Esophagus (tissue), 2 donors: ENCODE measurements at regions not wholly inside any gene's neighbourhood (a gene's known extent, or its start where the extent isn't known, plus 50 kb on each side); places are given as distances from the start of the nearest gene placed in this dataset.

ENCODE experiments used
- H3K27ac ChIP-seq, 2 donors: one replicate each; pipeline ENCODE4 v1.5.1; 2013; ENCODE audit warnings: low read depth in 2 of 2, mild to moderate bottlenecking in 2 of 2, inconsistent platforms in 1 of 2, low read length in 1 of 2, moderate library complexity in 1 of 2
- H3K27me3 ChIP-seq, 2 donors: one replicate each; pipeline ENCODE4 v1.6.1; 2013; ENCODE audit warnings: low read length in 2 of 2, control low read depth in 1 of 2, mild to moderate bottlenecking in 1 of 2; ENCODE audit not compliant: insufficient read depth in 2 of 2, control insufficient read depth in 1 of 2
- H3K36me3 ChIP-seq, 2 donors: one replicate each; pipeline ENCODE4 v1.6.1; 2013; ENCODE audit warnings: low read length in 1 of 2; ENCODE audit not compliant: control insufficient read depth in 2 of 2, insufficient read depth in 2 of 2
- H3K4me1 ChIP-seq, 2 donors: one replicate each; pipeline ENCODE4 v1.6.1; 2013; ENCODE audit warnings: low read length in 1 of 2; ENCODE audit not compliant: control insufficient read depth in 2 of 2, insufficient read depth in 2 of 2
- H3K4me3 ChIP-seq, 2 donors: one replicate each; pipeline ENCODE4 v1.5.1; 2013; ENCODE audit warnings: low read length in 2 of 2, mild to moderate bottlenecking in 2 of 2, low read depth in 1 of 2, moderate library complexity in 1 of 2
- H3K9me3 ChIP-seq, 2 donors: one replicate each; pipeline ENCODE4 v1.6.1; 2013; ENCODE audit warnings: mild to moderate bottlenecking in 2 of 2, low read depth in 1 of 2, low read length in 1 of 2, moderate library complexity in 1 of 2; ENCODE audit not compliant: control insufficient read depth in 2 of 2, insufficient read depth in 1 of 2
- WGBS, 2 donors: extraction: QIAGEN DNeasy Blood & Tissue Kit; methylation state at CpG; one replicate each; pipeline ENCODE4 v1.1.7; 2013; 5-methylcytosine and 5-hydroxymethylcytosine counted together
- donor health status: healthy with polysubstance abuse.
- donor health status: Bipolar disorder and iron deficiency.

DNA sequence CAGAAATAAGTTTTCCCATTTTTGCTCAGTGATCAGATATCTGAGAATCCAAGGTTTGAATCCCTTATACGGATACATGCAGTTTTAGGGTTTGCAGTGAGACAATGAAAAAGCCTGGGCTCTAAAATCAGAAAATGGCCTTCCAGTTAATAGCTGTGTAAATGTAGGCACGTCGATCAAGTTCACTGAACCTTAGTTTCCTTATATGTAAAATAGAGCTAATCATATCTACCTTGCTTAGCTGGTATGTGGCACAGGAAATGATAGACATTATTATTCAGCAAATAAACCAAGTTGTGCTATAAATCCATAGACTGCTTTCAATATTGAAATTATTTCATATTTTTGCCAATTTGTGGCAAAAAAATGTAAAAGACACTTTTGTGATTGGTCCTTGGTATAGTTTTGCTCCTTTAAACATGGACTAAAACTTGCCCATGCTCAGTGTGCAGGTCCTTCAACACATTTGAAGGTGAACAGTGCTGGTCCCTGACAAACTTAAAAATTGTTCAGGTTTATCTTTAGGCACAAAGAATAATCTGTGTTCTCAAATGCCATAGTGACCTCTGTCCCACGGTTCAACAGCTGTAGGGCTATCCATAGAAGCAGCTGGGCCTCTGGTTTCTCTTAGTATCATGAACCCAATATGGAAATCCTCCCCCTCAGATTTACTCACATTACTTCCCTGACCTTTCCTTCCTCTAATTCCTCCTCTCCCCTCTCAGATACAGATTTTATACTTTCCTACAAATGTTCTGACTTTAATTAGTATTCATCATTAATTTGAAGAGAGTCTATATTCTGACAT lies 51.0 kb downstream of the CCDC54 start:
- H3K27me3 ChIP-seq: no peaks in the 10 kb centered on the region
- H3K9me3 ChIP-seq: no peaks in the 10 kb centered on the region
- H3K4me3 ChIP-seq: no peak overlapping the region
- WGBS, 2 donors: 75 to 79% methylated on average over 4 of the region's 4 CpGs
- H3K27ac ChIP-seq: no peak overlapping the region
- no peaks in the 10 kb centered on the region for H3K36me3 ChIP-seq
- peaks cover 0 to 7% of the 10 kb centered on the region in 2 donors for H3K4me1 ChIP-seq

GRCh38 chr3:107429320-107430181 lies 52.3 kb downstream of the CCDC54 start:
- Histone ChIP-seq H3K4me1 (peaks cover 0 to 7% of the 10 kb centered on the region in 2 donors), H3K27ac (peak overlapping the region; percentile 66 to 94), H3K4me3 (peak overlapping the region; percentile 22 to 82), H3K36me3 (no peaks in the 10 kb centered on the region), H3K9me3 (no peaks in the 10 kb centered on the region), H3K27me3 (no peaks in the 10 kb centered on the region)
- WGBS, 2 donors: 11 to 12% methylated on average over 37 of the region's 37 CpGs

- WGBS, 2 donors: 11 to 16% methylated on average over 22 to 23 of the region's 23 CpGs
- Histone ChIP-seq H3K27me3 (no peaks in the 10 kb centered on the region), H3K27ac (peak overlapping the region; percentile 94 to 97)
These were observed 53.2 kb downstream of the CCDC54 start for GRCh38 chr3:107430214-107430995.

DNA sequence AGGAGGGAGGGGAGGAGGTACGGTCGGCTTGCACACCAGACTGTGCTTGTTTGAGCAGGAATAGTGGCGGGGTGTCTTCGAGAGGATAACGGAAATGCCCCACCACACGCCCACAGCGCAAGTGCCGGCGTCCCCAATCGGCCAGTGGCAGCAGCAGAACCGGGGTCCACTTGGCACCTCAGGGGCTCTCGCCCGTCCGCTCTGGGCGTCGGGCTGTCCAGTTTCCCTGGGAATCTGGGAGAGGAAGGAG lies 53.7 kb downstream of the CCDC54 start:
- Histone ChIP-seq H3K4me1 (peaks cover 0 to 7% of the 10 kb centered on the region in 2 donors), H3K9me3 (no peaks in the 10 kb centered on the region), H3K36me3 (no peaks in the 10 kb centered on the region), H3K4me3 (peak overlapping the region; percentile 82 to 84), H3K27me3 (no peaks in the 10 kb centered on the region), H3K27ac (peak overlapping the region; percentile 94 to 97)
- 0% methylated on average over 12 to 16 of the region's 16 CpGs for WGBS, 2 donors

More at GRCh38 chr3:107430214-107430995, 53.2 kb downstream of the CCDC54 start:
- H3K4me1 ChIP-seq: peaks cover 0 to 7% of the 10 kb centered on the region in 2 donors
- H3K4me3 ChIP-seq: peak overlapping the region; percentile 82 to 84
- H3K36me3 ChIP-seq: no peaks in the 10 kb centered on the region
- no peaks in the 10 kb centered on the region for H3K9me3 ChIP-seq

DNA sequence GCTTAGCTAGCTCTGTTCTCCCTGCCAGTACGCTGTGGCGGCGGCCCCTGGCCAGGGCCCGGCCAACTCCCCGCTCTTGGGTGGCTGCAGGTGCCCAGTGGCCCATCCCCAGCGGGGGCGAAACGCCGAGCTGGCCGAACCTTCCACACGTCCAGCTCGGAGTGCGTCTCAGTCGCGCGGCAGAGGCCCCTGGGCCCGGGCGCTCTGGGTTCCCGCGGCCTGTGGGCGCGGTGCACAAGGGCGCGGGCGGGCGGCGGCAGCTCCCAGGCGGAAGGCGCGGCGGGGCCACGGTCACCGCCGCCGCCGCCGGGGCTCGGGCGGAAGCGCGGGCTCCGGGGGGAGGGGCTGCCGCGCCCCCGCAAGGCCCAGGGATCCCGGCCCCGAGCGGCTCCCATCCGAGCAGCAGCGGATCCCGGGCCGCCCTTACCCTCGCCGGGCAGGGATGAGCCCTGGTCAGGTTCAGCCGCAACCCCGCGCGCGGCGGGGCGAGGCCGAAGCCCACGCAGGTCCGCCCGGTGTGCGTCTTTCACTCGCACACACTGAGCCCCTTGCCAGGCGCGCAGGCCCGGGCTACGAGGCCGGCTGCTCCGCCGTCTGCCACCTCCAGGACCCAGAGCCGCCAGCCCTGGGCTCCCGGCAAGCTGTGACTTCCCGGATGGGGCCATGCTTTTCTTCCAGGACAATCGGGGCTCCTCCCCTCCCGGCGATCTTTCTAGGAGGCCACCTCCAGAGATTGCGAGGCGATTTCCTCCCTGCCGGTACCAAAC lies 54.2 kb downstream of the CCDC54 start:
- 0 to 1% methylated on average over 60 to 82 of the region's 83 CpGs for WGBS, 2 donors
- H3K27ac ChIP-seq: peak overlapping the region; percentile 94 to 97
- no peaks in the 10 kb centered on the region for H3K36me3 ChIP-seq
- H3K4me1 ChIP-seq: peaks cover 0 to 7% of the 10 kb centered on the region in 2 donors
- H3K4me3 ChIP-seq: peak overlapping the region; percentile 82 to 84
- H3K27me3 ChIP-seq: no peaks in the 10 kb centered on the region
- H3K9me3 ChIP-seq: no peaks in the 10 kb centered on the region

- no peaks in the 10 kb centered on the region for H3K36me3 ChIP-seq
- H3K27me3 ChIP-seq: no peaks in the 10 kb centered on the region
- no peaks in the 10 kb centered on the region for H3K9me3 ChIP-seq
- peak overlapping the region; percentile 94 to 97 for H3K27ac ChIP-seq
- H3K4me3 ChIP-seq: peak overlapping the region; percentile 82 to 84
- WGBS, 2 donors: 4 to 5% methylated on average over 20 of the region's 20 CpGs
- H3K4me1 ChIP-seq: peaks cover 0 to 7% of the 10 kb centered on the region in 2 donors
These were observed 54.8 kb downstream of the CCDC54 start for GRCh38 chr3:107432013-107432515.

DNA sequence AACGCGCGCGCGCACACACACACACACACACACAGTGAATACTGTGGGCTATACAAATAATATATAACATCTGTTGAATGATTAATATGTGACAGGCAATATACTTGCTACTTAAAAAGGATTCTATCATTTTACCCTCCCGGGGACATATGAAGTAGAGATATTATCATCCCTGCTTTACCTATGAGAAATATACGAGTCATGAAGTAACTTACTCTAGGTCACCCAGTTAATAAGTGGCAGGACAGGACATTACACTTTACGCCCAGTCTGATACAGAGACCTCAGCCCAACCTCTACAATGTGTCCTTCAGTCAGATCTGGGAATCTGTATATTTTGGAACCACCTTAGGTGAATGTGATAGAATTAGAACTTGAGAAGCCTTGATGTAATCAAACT lies 55.4 kb downstream of the CCDC54 start:
- Histone ChIP-seq H3K36me3 (no peaks in the 10 kb centered on the region), H3K4me3 (peak overlapping the region in 1 of 2 donors; percentile 82), H3K27me3 (no peaks in the 10 kb centered on the region), H3K9me3 (no peaks in the 10 kb centered on the region), H3K4me1 (peaks cover 0 to 7% of the 10 kb centered on the region in 2 donors), H3K27ac (no peak overlapping the region)
- WGBS, 2 donors: 41 to 50% methylated on average over 8 of the region's 8 CpGs

- no peaks in the 10 kb centered on the region for H3K36me3 ChIP-seq
- no peak overlapping the region for H3K4me3 ChIP-seq
- no peaks in the 10 kb centered on the region for H3K9me3 ChIP-seq
- peaks cover 0 to under 1% of the 10 kb centered on the region in 2 donors for H3K4me1 ChIP-seq
- no peak overlapping the region for H3K27ac ChIP-seq
- no peaks in the 10 kb centered on the region for H3K27me3 ChIP-seq
These were observed 58.8 kb downstream of the CCDC54 start for GRCh38 chr3:107436029-107436428.

DNA sequence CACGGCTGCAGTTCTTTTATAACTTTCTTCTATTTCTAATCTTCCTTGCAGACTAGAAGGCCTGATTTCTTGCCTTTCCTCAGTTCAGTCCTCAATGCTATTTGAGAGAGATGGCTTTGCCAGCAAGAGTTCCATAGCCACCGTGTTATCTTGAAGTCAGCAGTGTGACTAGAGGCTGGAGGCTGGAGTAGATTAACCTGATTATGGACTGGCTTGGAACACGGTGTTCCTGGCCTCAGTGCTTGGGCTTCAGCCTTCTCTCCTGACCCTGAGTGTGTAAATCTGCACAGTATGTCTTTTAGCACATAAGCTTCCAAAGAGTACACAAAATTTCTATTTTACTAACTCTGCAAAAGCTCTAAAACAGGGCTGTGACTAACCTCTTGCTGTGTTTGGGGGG lies 61.4 kb downstream of the CCDC54 start:
- Histone ChIP-seq H3K4me1 (no peaks in the 10 kb centered on the region), H3K4me3 (no peak overlapping the region), H3K27me3 (no peaks in the 10 kb centered on the region), H3K36me3 (no peaks in the 10 kb centered on the region), H3K27ac (no peak overlapping the region), H3K9me3 (no peaks in the 10 kb centered on the region)
- WGBS, 2 donors: 71 to 76% methylated on average over 3 of the region's 3 CpGs
